ENCODE measurements at regions not wholly inside any gene's neighbourhood (a gene's known extent, or its start where the extent isn't known, plus 50 kb on each side); places are given as distances from the start of the nearest gene placed in this dataset.
A peak's percentile ranks its signal among the peaks of the same experiment; 100 is the strongest.
"Not testable (repeated sequence)": the region's sequence is repeated elsewhere in the genome, so short reads cannot be mapped to it uniquely, and the experiment has no call there.

DNA sequence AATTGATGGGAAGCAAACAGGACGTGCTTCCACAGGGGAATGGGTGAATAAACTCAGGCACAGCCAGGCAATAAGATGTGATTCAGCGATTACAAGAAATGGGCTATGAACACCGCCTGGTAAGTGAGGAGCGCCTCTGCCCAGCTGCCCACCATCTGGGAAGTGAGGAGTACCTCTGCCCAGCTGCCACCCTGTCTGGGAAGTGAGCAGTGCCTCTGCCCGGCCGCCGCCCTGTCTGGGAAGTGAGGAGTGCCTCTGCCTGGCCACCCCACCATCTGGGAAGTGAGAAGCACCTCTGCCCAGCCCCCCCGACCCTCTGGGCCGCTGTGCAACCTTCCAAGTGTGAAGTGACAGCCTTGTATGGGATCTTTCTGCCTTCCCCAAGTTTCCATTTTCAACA, 73.2 kb upstream of the PRR5 start:
- DNase-seq (ENCODE audit: low read depth) = no peak

DNA sequence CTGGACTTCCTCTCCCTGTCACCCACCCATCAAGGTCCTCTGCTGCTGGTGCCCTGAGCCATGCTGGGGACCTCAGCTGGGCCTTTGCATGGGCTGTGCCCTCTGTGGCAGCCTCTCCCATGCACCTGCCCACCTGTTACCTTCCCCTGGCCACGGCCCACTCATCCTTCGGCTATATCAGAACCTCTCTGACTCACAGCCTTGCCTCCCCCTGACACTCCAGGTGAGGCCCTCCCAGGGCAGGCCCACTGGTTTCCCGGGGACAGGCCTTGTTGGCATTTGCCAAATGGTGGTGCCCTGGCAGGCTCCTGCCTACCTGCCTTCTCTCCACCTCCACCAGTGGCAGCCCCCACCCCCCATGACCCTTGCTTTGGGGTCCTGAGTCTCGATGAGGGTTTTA, 73.7 kb upstream of the PRR5 start:
- DNase-seq (ENCODE audit: low read depth) = no peak

DNA sequence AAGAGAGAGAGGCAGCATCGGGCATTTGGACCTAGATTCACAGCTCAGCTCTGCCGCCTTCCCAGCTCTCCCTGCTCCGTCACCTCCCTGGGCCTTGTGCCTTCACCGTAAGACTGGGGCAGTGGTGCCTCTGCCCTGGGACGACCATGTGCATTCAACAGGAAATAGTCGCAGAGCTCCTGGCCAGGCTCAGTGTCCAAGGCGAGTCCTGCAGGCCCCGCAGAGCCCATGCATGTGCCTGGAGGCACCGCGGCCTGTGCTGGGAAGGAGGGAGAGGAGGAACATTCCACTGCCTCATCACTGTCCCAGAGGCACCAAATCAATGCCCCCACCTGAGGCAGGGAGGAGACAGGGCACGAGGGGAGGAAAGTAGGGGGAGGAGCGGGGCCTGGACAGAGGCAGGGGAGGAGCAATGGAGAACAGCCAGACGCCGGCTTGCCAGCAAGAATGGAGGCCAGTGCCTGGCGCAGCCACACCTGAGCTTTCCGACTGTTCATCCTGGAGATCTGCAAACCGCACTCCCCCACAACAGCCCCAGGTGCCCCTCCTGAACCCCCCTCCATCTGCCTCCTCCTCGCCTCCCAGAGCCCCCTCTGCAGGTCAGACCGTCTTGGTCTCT, 74.4 kb upstream of the PRR5 start:
- no peak for DNase-seq (ENCODE audit: low read depth)

DNA sequence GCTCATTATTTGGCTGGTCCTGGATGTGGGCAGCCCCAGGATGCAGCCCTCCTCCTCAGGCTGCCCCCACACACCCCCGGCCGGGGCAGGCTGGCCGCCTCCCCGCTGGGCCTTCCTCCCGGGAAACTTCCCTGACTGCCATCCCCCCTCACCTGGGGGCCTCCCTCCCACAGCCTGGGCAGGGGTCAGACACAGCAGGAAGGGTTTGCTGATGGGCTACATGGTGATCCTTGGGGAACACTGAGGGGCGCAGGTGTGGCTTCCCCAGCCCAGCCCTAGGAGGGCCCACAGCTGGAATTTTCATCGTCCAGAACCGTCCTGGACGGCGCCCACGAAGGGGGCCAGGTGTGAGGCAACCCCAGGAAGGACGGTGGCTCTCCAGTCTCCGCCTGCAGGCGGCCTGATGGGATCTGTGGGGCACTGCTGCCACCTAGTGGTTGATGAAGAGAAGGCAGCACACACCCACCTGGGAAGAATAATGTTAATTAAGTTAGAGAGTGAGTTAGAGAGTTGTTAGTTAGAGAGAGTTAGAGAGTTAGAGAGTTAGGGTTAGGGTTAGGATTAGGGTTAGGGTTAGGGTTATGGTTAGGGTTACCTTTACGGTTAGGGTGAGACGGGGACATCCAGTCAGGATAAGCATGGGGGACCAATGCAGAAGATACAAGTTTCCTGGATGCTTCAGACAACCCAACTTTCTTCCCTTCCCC, 75.9 kb upstream of the PRR5 start:
- peak; percentile 38 for DNase-seq (ENCODE audit: low read depth)

DNA sequence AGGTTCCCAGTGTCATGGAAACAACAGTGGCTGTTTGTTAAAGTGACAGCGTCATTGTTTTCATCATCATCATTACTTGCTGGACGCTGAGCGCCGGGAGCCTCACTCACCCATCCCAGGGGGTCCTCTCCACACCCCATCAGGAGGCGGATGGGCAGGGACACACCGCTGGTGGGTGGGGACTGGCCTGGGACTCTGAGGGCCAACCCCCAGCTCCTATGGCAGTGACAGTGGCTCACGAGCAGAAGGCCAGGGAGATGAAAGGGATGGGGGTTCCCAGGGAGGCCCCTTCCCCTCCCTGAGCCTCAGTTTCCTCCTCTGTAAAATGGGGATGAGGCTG, 76.6 kb upstream of the PRR5 start:
- no peak for DNase-seq (ENCODE audit: low read depth)

DNA sequence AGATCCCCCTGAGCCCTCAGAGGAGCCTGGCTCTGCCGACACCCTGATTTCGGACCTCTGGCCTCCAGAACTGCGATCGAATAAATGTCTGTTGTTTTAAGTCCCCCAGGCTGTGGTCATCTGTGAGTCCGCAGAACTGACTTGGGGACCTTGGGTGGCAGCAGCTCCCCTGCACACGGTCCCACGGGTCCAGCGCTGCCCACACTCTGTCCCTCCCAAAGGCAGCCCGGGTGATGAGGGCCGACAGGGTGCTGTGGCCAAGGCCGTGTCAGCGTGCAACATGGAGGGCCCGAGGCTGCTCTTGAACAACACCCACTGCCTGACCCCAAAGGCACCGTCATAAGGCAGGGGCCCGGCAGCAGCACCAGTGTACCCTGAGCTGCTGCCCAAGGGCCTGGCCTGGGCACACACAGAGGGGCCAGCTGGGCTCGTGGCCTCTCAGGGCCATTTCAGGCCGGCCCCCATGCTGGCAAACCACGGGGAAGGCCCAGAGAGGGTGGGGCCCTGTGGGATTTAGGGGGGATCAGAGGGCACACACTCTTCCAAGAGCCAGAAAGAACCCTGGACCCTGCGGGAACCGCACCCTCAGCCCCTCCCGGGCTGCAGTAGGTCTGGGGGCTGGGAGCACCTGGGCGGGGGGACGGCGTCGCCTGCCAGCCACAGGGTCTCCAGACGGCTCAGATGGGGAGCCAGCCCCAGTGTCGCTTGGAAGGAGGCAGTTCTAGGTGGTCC, 77.1 kb upstream of the PRR5 start:
- DNase-seq (ENCODE audit: low read depth) = no peak

DNA sequence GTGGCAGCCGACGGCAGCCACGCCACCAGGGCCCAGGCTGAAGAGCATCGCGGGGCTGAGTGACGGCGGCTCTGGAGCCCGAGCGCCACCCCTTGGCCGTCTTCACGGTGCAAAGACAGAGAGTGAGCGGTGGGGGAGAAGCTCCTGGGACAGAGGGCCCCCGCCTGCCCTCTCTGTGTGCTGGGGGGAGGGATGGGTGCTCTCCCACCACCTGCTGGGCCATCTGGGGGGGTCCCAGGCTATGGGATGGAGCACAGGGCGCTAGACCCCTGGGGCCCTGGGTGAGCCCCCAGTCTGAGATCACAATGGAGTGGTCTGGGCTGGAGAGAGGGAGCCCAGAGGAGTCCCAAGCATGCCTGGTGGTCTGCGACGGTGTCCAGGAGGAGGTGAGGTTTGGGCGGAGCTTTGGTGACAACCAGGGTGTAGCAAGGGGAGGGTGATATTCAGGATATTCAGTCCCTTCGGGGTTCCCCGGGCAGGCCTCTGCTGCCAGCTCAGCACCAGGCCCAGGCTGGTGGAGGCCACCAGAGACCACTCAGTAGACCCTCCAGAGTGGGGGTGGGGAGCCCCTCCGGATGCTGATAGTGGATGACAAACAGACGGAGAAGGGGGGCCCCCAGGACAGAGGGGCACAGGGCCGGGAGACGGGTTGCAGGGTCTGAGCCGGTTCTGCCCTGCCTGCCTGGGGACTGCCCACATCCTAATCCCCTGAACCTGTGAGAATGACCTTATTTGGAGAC, 78.1 kb upstream of the PRR5 start:
- peak; percentile 12 for DNase-seq (ENCODE audit: low read depth)

DNA sequence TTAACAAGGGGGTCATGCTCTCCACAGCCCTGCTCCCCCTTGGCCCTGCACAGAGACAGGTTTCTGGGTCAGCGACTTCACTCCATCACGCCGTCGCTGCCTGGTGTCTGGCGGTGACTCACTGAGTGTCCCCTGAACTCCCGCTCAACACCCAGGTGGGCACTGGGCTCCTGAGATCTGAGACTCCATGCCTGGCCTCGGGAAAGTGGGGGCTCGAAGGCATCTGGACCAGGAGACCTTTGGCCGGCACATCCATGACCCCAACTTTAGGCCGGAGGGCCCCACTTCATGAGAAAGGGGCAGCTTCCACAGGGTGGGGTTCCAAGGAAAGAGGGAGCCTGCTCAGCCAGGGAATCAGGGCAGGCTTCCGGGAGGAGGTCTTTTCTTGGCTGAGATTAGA, 79.3 kb upstream of the PRR5 start:
- DNase-seq (ENCODE audit: low read depth) = no peak

DNA sequence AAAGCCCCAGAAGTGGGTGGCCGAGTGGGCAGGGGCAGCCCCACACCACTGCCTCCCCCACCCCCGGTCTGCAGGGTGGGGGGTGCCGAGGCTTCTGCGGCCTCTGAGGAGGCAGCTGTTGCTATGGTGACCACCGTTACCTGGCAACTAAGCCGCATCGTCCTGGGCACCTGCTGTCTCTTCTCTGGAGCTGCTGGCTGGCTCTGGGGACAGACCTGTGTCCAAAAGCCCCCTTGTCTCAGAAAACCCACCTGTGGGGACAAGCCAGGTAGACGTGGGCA, 79.9 kb upstream of the PRR5 start:
- DNase-seq (ENCODE audit: low read depth) = no peak

DNA sequence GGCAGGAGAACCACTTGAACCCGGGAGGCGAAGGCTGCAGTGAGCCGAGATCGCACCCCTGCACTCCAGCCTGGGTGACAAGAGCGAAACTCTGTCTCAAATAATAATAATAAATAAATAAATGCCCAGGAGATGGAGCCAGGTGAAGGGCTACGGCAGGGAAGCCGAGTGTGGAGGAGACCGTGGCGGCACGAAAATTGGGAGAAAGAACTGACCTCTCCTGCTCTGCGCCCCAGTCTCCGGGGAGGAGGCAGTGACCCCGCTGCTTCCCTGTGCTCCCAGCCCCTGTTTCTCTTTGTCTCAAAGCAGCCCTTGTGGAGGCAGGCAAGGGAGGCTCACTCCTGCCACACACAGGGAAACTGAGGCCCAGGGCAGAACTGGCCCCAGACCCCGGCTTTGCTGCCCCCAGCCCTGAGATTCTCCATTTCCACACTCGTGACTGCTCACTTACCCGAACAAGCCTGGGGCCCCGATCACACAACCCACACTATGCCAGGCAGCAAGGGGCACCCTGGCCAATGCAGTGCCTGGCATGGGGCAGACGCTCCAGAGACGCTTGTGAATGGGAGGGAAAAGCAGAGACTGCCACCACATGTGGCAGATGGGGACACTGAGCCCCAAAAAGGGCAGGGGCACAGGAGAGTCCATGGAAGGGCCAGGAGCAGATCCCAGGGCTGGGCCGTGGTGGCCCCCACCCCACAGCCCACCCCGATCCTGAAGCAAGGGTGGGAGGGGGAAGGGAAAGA, 80.4 kb upstream of the PRR5 start:
- DNase-seq (ENCODE audit: low read depth) = no peak

DNA sequence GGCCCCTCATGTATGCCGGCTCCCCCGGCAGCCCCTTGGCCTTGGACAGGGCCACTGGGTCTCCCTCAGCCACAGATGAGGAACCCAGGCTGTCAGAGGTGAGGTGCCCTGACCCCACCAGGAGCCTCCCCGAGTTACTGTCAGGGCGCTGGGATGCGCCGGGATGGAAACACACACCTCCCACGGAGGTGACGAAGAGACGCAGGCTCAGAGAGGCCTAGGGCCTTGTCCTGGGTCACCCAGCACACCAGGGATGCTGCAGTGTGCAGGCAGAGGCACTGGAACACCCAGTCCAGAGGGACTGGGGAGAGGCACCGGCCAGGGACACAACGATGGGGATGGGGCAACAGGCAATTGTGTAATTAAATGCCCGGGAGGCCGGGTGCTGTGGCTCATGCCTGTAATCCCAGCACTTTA, 81.2 kb upstream of the PRR5 start:
- DNase-seq (ENCODE audit: low read depth) = no peak

DNA sequence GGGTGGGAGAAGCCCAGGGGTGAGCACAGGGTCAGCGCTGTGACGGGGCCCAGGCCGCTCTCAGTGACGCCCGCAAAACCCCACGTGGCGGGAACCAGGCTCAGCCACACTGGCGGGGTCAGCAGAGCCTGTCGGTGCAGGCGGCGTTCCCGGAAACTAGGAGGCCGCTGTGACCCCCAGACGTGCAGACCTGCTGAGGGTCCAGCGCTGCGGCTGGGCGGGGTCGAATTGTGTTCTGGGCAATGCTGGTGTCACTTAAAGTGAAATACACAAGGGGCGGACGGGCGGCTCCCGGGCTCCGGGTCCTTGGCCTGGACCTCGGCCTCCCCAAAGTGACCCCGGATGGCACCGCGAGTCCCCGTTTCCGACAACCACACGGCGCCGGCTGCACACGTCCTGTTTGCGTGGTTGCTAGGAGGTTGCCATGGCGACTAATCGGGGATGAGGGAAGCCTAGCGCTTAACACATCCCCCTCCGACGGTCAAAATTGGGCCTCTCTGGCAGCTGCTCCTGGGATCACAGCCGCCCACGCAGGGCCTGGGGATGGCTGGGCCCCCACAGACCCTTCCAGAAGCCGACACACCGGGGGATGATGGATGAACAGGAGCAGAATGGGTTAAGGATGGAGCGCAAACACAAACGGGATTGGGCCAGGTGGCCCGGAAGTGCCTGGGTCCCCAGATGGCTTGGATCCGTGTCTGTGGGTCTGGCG, 81.7 kb upstream of the PRR5 start:
- peak; percentile 66 for DNase-seq (ENCODE audit: low read depth)

DNA sequence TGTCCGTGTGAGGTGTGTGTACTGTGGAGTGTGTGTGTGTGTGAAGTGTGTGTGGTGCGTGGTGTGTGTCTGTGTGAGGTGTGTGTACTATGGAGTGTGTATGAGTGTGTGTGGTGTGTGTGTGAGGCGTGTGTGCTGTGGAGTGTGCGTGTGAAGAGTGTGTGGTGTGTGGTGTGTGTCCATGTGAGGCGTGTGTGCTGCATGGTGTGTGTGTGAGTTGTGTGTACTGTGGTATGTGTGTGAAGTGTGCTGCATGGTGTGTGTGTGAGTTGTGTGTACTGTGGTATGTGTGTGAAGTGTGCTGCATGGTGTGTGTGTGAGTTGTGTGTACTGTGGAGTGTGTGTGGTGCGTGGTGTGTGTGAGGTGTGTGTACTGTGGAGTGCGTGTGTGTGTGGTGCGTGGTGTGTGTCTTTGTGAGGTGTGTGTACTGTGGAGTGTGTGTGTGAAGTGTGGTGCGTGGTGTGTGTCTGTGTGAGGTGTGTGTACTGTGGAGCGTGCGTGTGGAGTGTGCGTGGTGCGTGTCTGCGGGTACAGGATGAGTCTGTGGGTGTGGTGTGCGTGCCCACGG, 82.4 kb upstream of the PRR5 start:
- DNase-seq (ENCODE audit: low read depth) = not testable (repeated sequence)

DNA sequence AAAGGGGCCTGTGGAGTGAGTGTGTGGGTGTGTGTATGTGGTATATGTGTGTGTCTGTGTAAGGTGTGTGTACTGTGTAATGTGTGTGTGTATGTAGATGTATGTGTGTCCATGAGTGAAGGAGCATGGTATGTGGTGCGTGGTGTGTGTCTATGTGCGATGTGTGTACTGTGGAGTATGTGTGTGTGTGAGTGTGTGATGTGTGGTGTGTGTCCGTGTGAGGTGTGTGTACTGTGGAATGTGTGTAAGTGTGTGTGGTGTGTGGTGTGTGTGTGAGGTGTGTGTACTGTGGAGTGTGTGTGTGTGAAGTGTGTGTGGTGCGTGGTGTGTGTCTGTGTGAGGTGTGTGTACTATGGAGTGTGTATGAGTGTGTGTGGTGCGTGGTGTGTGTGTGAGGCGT, 83.1 kb upstream of the PRR5 start:
- DNase-seq (ENCODE audit: low read depth) = not testable (repeated sequence)

DNA sequence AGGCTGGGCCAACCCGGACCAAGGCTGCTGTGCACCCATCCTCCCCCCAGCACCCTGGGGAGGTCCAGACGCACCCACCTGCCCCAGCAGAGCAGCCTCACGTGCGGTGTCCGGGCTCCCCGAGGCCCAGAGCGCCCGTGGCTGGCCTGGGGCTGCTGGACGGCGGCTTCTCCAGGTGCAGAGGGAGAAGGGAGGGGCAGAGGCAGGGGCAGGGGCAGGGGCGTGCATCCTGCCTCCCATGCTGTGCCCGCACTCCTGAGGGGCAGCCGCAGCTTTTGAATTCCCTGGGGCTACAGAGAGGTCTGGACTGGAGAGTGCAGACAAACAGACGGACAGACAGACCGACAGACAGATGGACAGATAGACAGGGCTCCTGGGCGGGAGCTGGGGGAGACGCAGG, 83.6 kb upstream of the PRR5 start:
- no peak for DNase-seq (ENCODE audit: low read depth)

DNA sequence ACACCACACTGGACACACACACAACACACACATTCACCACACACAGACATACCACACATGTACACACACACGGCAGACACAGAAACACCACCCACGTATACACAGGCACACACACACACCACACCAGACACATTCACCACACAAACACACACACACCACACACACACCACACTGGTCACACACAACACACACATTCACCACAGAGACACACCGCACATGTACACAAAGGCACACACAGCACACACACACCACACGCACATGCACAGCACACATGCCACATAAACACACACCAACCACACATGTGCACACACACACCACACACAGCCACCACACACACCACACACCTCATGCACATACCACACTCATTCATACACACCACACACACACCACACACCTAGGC, 84.2 kb upstream of the PRR5 start:
- DNase-seq (ENCODE audit: low read depth) = no peak

DNA sequence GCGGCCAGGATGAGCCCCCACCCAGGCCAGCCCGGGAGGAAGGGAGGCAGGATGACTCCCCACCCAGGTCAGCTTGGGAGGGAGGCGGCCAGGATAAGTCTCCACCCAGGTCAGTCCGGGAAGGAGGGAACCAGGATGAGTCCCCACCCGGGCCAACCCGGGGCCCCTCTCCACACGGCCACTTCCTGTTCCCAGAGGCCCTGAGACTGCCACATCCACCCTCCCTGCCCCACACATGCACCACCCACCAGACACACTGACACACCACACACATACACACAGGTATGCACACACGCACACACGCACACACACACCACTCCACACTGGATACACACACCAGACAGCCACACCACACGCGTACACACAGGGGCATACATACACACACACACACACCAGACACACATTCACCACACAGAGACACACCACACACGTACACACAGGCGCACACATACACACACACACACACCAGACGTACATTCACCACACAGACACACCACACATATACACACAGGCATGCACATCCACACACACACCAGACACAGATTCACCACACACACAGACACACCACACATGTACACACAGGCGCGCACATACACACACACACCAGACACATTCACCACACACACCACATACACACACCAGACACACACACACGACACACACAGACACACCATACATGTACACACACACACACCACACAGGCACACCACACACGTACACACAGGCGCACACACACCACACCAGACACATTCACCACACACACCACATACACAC, 84.9 kb upstream of the PRR5 start:
- DNase-seq (ENCODE audit: low read depth) = no peak

DNA sequence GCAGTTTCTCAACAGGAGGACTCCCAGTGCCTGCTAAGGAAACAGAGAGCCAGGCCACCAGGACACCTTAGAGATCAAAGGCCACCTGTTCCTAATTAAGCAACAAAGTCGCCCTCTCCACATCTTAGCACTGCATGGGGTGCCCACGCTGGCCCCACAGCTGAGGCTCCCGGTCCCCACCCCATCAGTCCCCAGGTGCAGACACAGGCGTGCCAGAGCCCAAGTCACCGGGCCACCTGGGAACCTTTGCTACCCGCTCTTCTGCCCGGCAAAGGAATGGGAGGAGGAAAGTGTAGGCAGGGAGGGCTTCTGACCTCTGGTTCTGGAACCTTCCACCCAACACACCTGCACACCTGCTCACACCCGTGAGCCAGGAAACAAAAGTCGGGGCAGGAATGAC, 85.5 kb upstream of the PRR5 start:
- no peak for DNase-seq (ENCODE audit: low read depth)

DNA sequence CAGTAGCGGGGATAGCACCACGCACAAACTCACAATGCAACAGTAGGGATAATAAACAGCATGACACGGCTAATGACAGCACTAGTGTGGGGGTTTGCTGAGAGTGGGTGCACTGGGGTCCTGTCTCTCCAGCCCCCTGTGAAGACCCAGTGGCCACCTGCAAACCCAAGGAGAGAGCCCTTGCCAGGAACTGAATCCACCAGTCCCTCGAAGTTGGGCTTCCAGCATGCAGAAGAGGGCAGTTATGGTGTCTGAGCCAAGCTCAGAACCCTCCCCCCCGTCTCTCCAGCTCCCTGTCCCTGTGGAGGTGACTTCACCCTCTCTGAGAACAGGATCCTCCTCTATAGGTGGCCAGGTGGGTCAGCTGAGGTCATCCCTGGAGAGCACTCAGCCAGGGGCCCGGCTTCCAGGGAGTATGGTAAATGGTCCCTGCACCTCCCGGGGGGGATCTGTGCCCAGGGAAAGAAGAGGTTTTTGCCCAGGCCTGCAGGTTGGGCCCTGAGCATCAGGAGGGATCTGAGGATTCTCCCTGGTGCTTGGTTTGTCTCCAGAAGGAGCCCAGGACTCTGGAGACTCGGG, 86.3 kb upstream of the PRR5 start:
- DNase-seq (ENCODE audit: low read depth) = no peak

DNA sequence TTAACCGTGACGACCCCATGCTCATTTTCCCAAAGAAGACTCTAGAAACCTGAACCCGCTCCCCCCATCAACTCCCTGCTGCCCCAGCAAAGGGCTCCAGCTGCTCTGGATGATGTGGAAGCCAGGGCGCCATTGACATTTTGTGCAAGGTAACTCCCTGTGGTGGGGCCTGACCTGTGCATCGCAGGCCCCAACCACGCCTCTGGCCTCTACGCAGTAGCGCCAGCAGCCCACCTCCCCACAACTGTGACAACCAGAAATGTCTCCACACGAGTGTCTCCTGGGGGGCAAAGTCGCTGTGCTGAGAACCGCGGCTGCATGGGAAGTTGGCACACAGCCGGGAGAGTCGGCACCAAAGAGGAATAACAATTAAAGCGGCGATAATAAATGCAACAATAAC, 86.9 kb upstream of the PRR5 start:
- DNase-seq (ENCODE audit: low read depth) = no peak

Measured in iris pigment epithelial cell (primary cell).